Hematopoietic multipotent progenitor cell treated with erythropoietin and hydrocortisone succinate and interleukin-3 and kit ligand, for 17 days (in vitro differentiated cells): ENCODE measurements at regions not wholly inside any gene's neighbourhood (a gene's known extent, or its start where the extent isn't known, plus 50 kb on each side); places are given as distances from the start of the nearest gene placed in this dataset.
"Not testable (repeated sequence)": the region's sequence is repeated elsewhere in the genome, so short reads cannot be mapped to it uniquely, and the experiment has no call there.

ENCODE experiments used
- DNase-seq: peaks from one replicate; pipeline ENCODE4 v3.0.0-alpha.2; 2015; ENCODE audit warnings: low spot score

GRCh38 chr16:9594047-9594446 lies 502.6 kb downstream of the HAPSTR1 start:
- DNase-seq, result no peak

GRCh38 chr16:9594946-9595345 lies 503.5 kb downstream of the HAPSTR1 start:
- no peak for DNase-seq

GRCh38 chr16:9595393-9595792 lies 503.9 kb downstream of the HAPSTR1 start:
- no peak for DNase-seq

- DNase-seq, result no peak
These were observed 505.3 kb downstream of the HAPSTR1 start for GRCh38 chr16:9596788-9597187.

- DNase-seq, result no peak
These were observed 506.7 kb downstream of the HAPSTR1 start for GRCh38 chr16:9597967-9598730.

- DNase-seq, result no peak
These were observed 507.3 kb downstream of the HAPSTR1 start for GRCh38 chr16:9598731-9599083.

- no peak for DNase-seq
These were observed 508.1 kb downstream of the HAPSTR1 start for GRCh38 chr16:9599415-9600120.

GRCh38 chr16:9602189-9602588 lies 510.7 kb downstream of the HAPSTR1 start:
- no peak for DNase-seq

- no peak for DNase-seq
These were observed 511.9 kb downstream of the HAPSTR1 start for GRCh38 chr16:9603316-9603715.

- DNase-seq, result no peak
These were observed 516.2 kb downstream of the HAPSTR1 start for GRCh38 chr16:9607515-9608230.

GRCh38 chr16:9610727-9611126 lies 519.3 kb downstream of the HAPSTR1 start:
- no peak for DNase-seq

- DNase-seq, result no peak
These were observed 520.8 kb downstream of the HAPSTR1 start for GRCh38 chr16:9612267-9612666.

GRCh38 chr16:9614389-9614788 lies 522.9 kb downstream of the HAPSTR1 start:
- DNase-seq, result no peak

- no peak for DNase-seq
These were observed 530.8 kb downstream of the HAPSTR1 start for GRCh38 chr16:9622268-9622667.

- no peak for DNase-seq
These were observed 533.7 kb downstream of the HAPSTR1 start for GRCh38 chr16:9625122-9625521.

GRCh38 chr16:9627427-9627826 lies 536.0 kb downstream of the HAPSTR1 start:
- DNase-seq, result no peak

- no peak for DNase-seq
These were observed 538.7 kb downstream of the HAPSTR1 start for GRCh38 chr16:9630119-9630518.

GRCh38 chr16:9630985-9631384 lies 539.5 kb downstream of the HAPSTR1 start:
- DNase-seq, result no peak

GRCh38 chr16:9633844-9634243 lies 542.4 kb downstream of the HAPSTR1 start:
- no peak for DNase-seq

- not testable (repeated sequence) for DNase-seq
These were observed 543.8 kb downstream of the HAPSTR1 start for GRCh38 chr16:9635150-9635720.

GRCh38 chr16:9644258-9644657 lies 538.0 kb downstream of the GRIN2A start:
- DNase-seq, result no peak

- no peak for DNase-seq
These were observed 536.3 kb downstream of the GRIN2A start for GRCh38 chr16:9645911-9646310.
